Uterus (tissue), 3 donors: ENCODE measurements at regions not wholly inside any gene's neighbourhood (a gene's known extent, or its start where the extent isn't known, plus 50 kb on each side); places are given as distances from the start of the nearest gene placed in this dataset.

ENCODE experiments used
- DNase-seq, 2 donors: peaks; one replicate each; pipeline ENCODE4 v3.0.0-alpha.2; 2019 to 2020
- H3K27ac ChIP-seq, 2 donors: fragments of 200-600 bp; sonication (generic); 1 replicate in 1 of 2; 2 replicates in 1 of 2; pipeline ENCODE4 v1.5.1; 2016 to 2018
- H3K27me3 ChIP-seq, 2 donors: fragments of 200-600 bp; sonication (generic); one replicate each; pipeline ENCODE4 v1.5.1; 2018 to 2019; ENCODE audit warnings: control low read depth in 1 of 2
- H3K36me3 ChIP-seq, 2 donors: fragments of 200-600 bp; sonication (generic); one replicate each; pipeline ENCODE4 v1.5.1; 2019; ENCODE audit warnings: control low read depth in 1 of 2
- H3K4me1 ChIP-seq, 2 donors: fragments of 200-600 bp; sonication (generic); one replicate each; pipeline ENCODE4 v1.5.1; 2018 to 2019; ENCODE audit warnings: control low read depth in 1 of 2
- H3K4me3 ChIP-seq, 2 donors: fragments of 200-600 bp; sonication (generic); 1 replicate in 1 of 2; 2 replicates in 1 of 2; pipeline ENCODE4 v1.5.1; 2018 to 2019; ENCODE audit warnings: mild to moderate bottlenecking in 1 of 2
- H3K9me3 ChIP-seq, 2 donors: fragments of 200-600 bp; sonication (generic); one replicate each; pipeline ENCODE4 v1.5.1; 2019; ENCODE audit warnings: control low read depth in 1 of 2
- CTCF ChIP-seq, 4 experiments: fragments of 200-600 bp in 2 of 4; fragments of 450-650 bp in 2 of 4; sonication (generic) in 2 of 4; IDR thresholded peaks; one replicate each; pipeline ENCODE4 v1.5.1; 2016 to 2019; ENCODE audit warnings: antibody characterized with exemption in 4 of 4, mild to moderate bottlenecking in 2 of 4, moderate library complexity in 1 of 4
- POLR2A ChIP-seq, 2 donors: fragments of 450-650 bp; IDR thresholded peaks; one replicate each; pipeline ENCODE4 v1.6.1; 2016; ENCODE audit warnings: antibody characterized with exemption in 2 of 2, mild to moderate bottlenecking in 1 of 2, moderate library complexity in 1 of 2
- intact Hi-C: fragments of 100-400 bp; cut with DNase I; formaldehyde crosslinking; loops from one replicate; pipeline ENCODE4 v1.15.1; 2023; ENCODE audit warnings: low total_unique reads
- donor health status: DM: yes; HTN: yes; CAD: no.

- intact Hi-C loops, result no loop called here
- H3K9me3 ChIP-seq, result no peaks in the 10 kb centered on the region
- no peak overlapping the region for H3K27ac ChIP-seq
- no peak overlapping the region for H3K4me3 ChIP-seq
- no peaks in the 10 kb centered on the region for H3K36me3 ChIP-seq
- H3K27me3 ChIP-seq, result no peaks in the 10 kb centered on the region
- H3K4me1 ChIP-seq, result no peaks in the 10 kb centered on the region
- no peak for DNase-seq
- TF ChIP-seq CTCF (IDR thresholded peaks at IDR 0.05) (no peak), POLR2A (IDR thresholded peaks at IDR 0.05) (no peak)
Measured at GRCh38 chr11:97722721-97723120, 1298.0 kb upstream of the CNTN5 start.

GRCh38 chr11:97729546-97730272, 1291.0 kb upstream of the CNTN5 start:
- Histone ChIP-seq H3K36me3 (no peaks in the 10 kb centered on the region), H3K4me1 (no peaks in the 10 kb centered on the region), H3K27me3 (no peaks in the 10 kb centered on the region), H3K4me3 (no peak overlapping the region), H3K9me3 (no peaks in the 10 kb centered on the region), H3K27ac (no peak overlapping the region)
- intact Hi-C loops, result no loop called here
- DNase-seq, result no peak
- TF ChIP-seq POLR2A (IDR thresholded peaks at IDR 0.05), result no peak
- no peak for TF ChIP-seq CTCF (IDR thresholded peaks at IDR 0.05)

GRCh38 chr11:97732011-97732632, 1288.6 kb upstream of the CNTN5 start:
- no peaks in the 10 kb centered on the region for H3K4me1 ChIP-seq
- no peak overlapping the region for H3K4me3 ChIP-seq
- DNase-seq, result no peak
- TF ChIP-seq POLR2A (IDR thresholded peaks at IDR 0.05) (no peak), CTCF (IDR thresholded peaks at IDR 0.05) (no peak)
- no peaks in the 10 kb centered on the region for H3K36me3 ChIP-seq
- H3K9me3 ChIP-seq, result no peaks in the 10 kb centered on the region
- H3K27me3 ChIP-seq, result no peaks in the 10 kb centered on the region
- intact Hi-C loops, result no loop called here
- H3K27ac ChIP-seq, result no peak overlapping the region

- TF ChIP-seq CTCF (IDR thresholded peaks at IDR 0.05), result no peak
- TF ChIP-seq POLR2A (IDR thresholded peaks at IDR 0.05), result no peak
- no peak for DNase-seq
- Histone ChIP-seq H3K27ac (no peak overlapping the region), H3K27me3 (no peaks in the 10 kb centered on the region), H3K4me3 (no peak overlapping the region), H3K36me3 (no peaks in the 10 kb centered on the region), H3K9me3 (no peaks in the 10 kb centered on the region), H3K4me1 (no peaks in the 10 kb centered on the region)
- intact Hi-C loops, result no loop called here
Measured at GRCh38 chr11:97738751-97739150, 1282.0 kb upstream of the CNTN5 start.

GRCh38 chr11:97739932-97740800, 1280.6 kb upstream of the CNTN5 start:
- no peak for DNase-seq
- no peaks in the 10 kb centered on the region for H3K36me3 ChIP-seq

More at GRCh38 chr11:97739932-97740800, 1280.6 kb upstream of the CNTN5 start:
- Histone ChIP-seq H3K4me1 (no peaks in the 10 kb centered on the region), H3K27me3 (no peaks in the 10 kb centered on the region), H3K27ac (peak overlapping the region in 1 of 2 donors; percentile 21), H3K9me3 (no peaks in the 10 kb centered on the region), H3K4me3 (no peak overlapping the region)
- TF ChIP-seq POLR2A (IDR thresholded peaks at IDR 0.05) (no peak), CTCF (IDR thresholded peaks at IDR 0.05) (no peak)
- intact Hi-C loops, result no loop called here
